GM12878 (cell line): ENCODE measurements at regions not wholly inside any gene's neighbourhood (a gene's known extent, or its start where the extent isn't known, plus 50 kb on each side); places are given as distances from the start of the nearest gene placed in this dataset.

Experiments used
- ATAC-seq: fragments of 200-7000 bp; cut with Tn5 transposase; 3 replicates; pipeline ENCODE4 v1.9.1; 2020; ENCODE audit warnings: mild to moderate bottlenecking, moderate library complexity
- BruUV-seq: library from RNA; stranded (reverse); fragments of 400-500 nt; replicated peaks from 2 replicates; lab custom pipeline; 2021; lab: Mats Ljungman, UMichigan
- CTCF ChIA-PET: fragments of 300-600 bp; sonication (Branson Sonifier 250); formaldehyde crosslinking; extraction: SDS; loops from one replicate; lab custom pipeline; 2021; ENCODE audit warnings: inconsistent platforms; lab: Yijun Ruan, JAX
- POLR2A ChIA-PET: fragments of 350-600 bp; formaldehyde crosslinking; extraction: SDS; loops from one replicate; lab custom pipeline; 2021; ENCODE audit warnings: inconsistent platforms; lab: Charles Lee
- RAD21 ChIA-PET: fragments of 300-600 bp; sonication (Branson Sonifier 250); formaldehyde crosslinking; loops from one replicate; lab custom pipeline; 2023; ENCODE audit warnings: antibody characterized with exemption; ENCODE audit not compliant: unreplicated experiment; lab: Charles Lee
- SMC1A ChIA-PET: fragments of 300-600 bp; sonication (Branson Sonifier 250); formaldehyde crosslinking; loops from one replicate; lab custom pipeline; 2023; ENCODE audit not compliant: unreplicated experiment, uncharacterized antibody; lab: Charles Lee
- DNase-seq: peaks from one replicate; pipeline ENCODE4 v3.0.0-alpha.2; 2011; ENCODE audit warnings: low read depth, low spot score
- FAIRE-seq: peaks from 3 replicates; lab custom pipeline; 2011; peaks lifted over from hg19 to GRCh38; lab: Jason Lieb, UNC
- H2AFZ ChIP-seq: 2 replicates; pipeline ENCODE4 v1.6.0; 2011; ENCODE audit warnings: low read depth, low read length, control low read depth; ENCODE audit not compliant: control insufficient read depth
- H3K27ac ChIP-seq: 2 replicates; pipeline ENCODE4 v1.5.1; 2011; ENCODE audit warnings: control low read depth; ENCODE audit not compliant: control insufficient read depth, insufficient read depth
- H3K27me3 ChIP-seq, 2 experiments: replicated peaks in 1 of 2; 2 replicates each; pipeline versions ENCODE4 v1.6.0 to v1.6.1; 2011; ENCODE audit warnings: low read length in 1 of 2; ENCODE audit not compliant: control insufficient read depth in 2 of 2, insufficient read depth in 2 of 2
- H3K36me3 ChIP-seq, 2 experiments: 2 replicates each; pipeline ENCODE4 v1.5.1; 2011; ENCODE audit warnings: low read length in 1 of 2; ENCODE audit not compliant: control insufficient read depth in 2 of 2, insufficient read depth in 2 of 2
- H3K4me1 ChIP-seq: 2 replicates; pipeline ENCODE4 v1.6.1; 2011; ENCODE audit warnings: mild to moderate bottlenecking, low read length, moderate library complexity, mixed read lengths; ENCODE audit not compliant: control insufficient read depth, insufficient read depth
- H3K4me2 ChIP-seq: 2 replicates; pipeline ENCODE4 v1.6.0; 2011; ENCODE audit warnings: control low read depth; ENCODE audit not compliant: control insufficient read depth, insufficient read depth
- H3K4me3 ChIP-seq: fragments of 200-600 bp; sonication (generic); 2 replicates; pipeline ENCODE4 v1.5.1; 2016
- H3K79me2 ChIP-seq: 2 replicates; pipeline ENCODE4 v1.6.0; 2011; ENCODE audit warnings: low read length; ENCODE audit not compliant: control insufficient read depth, insufficient read depth
- H3K9ac ChIP-seq: 2 replicates; pipeline ENCODE4 v1.8.0; 2011; ENCODE audit warnings: low read length, control low read depth, mixed read lengths; ENCODE audit not compliant: control insufficient read depth, insufficient read depth
- H3K9me3 ChIP-seq: replicated peaks from 3 replicates; pipeline ENCODE4 v1.5.1; 2011; ENCODE audit warnings: mild to moderate bottlenecking, low read length; ENCODE audit not compliant: control insufficient read depth, insufficient read depth
- H4K20me1 ChIP-seq: 2 replicates; pipeline ENCODE4 v1.6.0; 2011; ENCODE audit not compliant: control insufficient read depth, insufficient read depth
- BCL11A ChIP-seq: IDR thresholded peaks from 2 replicates; pipeline ENCODE4 v1.6.1; 2011; ENCODE audit warnings: low read depth, low read length
- BRCA1 ChIP-seq: IDR thresholded peaks from 2 replicates; pipeline ENCODE4 v1.6.1; 2011; ENCODE audit warnings: low read depth, low read length, improper control_type of control experiment
- DPF2 ChIP-seq: fragments of 450-650 bp; IDR thresholded peaks from 2 replicates; pipeline ENCODE4 v1.6.1; 2017; ENCODE audit warnings: mild to moderate bottlenecking
- GABPA ChIP-seq: IDR thresholded peaks from 2 replicates; pipeline ENCODE4 v1.6.1; 2014; ENCODE audit warnings: antibody characterized with exemption, low read depth, mild to moderate bottlenecking, inconsistent platforms
- HCFC1 ChIP-seq: fragments of 150-350 bp; IDR thresholded peaks from 2 replicates; pipeline ENCODE4 v1.6.1; 2014; ENCODE audit warnings: low read length
- IRF4 ChIP-seq: IDR thresholded peaks from 2 replicates; pipeline ENCODE4 v1.6.1; 2011; ENCODE audit warnings: low read depth, low read length
- MXI1 ChIP-seq: fragments of 150-350 bp; IDR thresholded peaks from 2 replicates; pipeline ENCODE4 v1.6.1; 2011; ENCODE audit warnings: low read depth, mild to moderate bottlenecking, inconsistent platforms, low read length, improper control_type of control experiment
- NFXL1 ChIP-seq: fragments of 450-650 bp; IDR thresholded peaks from 2 replicates; pipeline ENCODE4 v1.6.1; 2017; ENCODE audit warnings: antibody characterized with exemption, mild to moderate bottlenecking, borderline replicate concordance
- RCOR1 ChIP-seq: conservative IDR thresholded peaks from 2 replicates; pipeline ENCODE4 v1.6.1; 2012; ENCODE audit warnings: low read depth, low read length, improper control_type of control experiment
- SIX5 ChIP-seq: IDR thresholded peaks from 2 replicates; pipeline ENCODE4 v1.6.1; 2011; ENCODE audit warnings: mild to moderate bottlenecking, low read depth, low read length, moderate library complexity; ENCODE audit not compliant: severe bottlenecking
- WGBS: methylation state at CpG from one replicate; pipeline ENCODE4 v1.1.6; 2016; ENCODE audit warnings: low lambda C conversion rate; ENCODE audit not compliant: insufficient replicate concordance, insufficient coverage; ENCODE audit errors: missing lambda C conversion rate; 5-methylcytosine and 5-hydroxymethylcytosine counted together
- in situ Hi-C: fragments of 300-500 bp; cut with MboI; formaldehyde crosslinking; loops from 9 replicates; pipeline ENCODE4 v1.14.3; 2018; ENCODE audit warnings: mixed read lengths
- intact Hi-C: fragments of 100-400 bp; cut with micrococcal nuclease; formaldehyde crosslinking; loops from one replicate; pipeline ENCODE4 v1.14.2; 2022; ENCODE audit not compliant: unreplicated experiment
- TF ChIP-seq, protein P1 (sequence below): fragments of 450-650 bp; IDR thresholded peaks from 2 replicates; pipeline ENCODE4 v1.6.1; 2017; ENCODE audit warnings: mild to moderate bottlenecking, moderate library complexity
- TF ChIP-seq, protein P2 (sequence below): fragments of 450-650 bp; IDR thresholded peaks from 2 replicates; pipeline ENCODE4 v1.6.1; 2016; ENCODE audit warnings: mild to moderate bottlenecking
- TF ChIP-seq, protein P3 (sequence below): fragments of 150-350 bp; IDR thresholded peaks from 2 replicates; pipeline ENCODE4 v1.6.1; 2016; ENCODE audit warnings: low read depth, low read length

DNA sequence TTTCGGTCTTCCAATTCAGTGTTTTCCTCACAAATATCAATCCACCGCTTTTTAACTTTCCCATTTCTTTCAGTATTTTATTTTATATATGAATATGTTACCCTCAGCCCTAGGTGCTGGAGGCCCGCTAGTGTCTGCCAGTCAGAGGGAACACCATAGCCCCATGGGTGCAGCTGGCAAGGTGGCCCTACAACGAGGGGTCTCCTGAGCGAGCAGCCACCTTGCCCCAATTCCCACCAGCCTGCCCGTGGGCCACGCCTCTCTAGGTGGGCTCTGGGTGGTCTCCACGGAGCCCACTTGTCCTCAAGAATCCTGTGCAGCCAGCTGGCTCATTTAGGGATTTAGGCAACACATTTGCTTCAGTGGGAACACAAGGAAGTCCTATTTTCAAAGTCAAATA lies 72.5 kb upstream of the RGPD5 start:
- Histone ChIP-seq H3K9me3 (no peaks in the 10 kb centered on the region; the same call in 2 of the 3 replicates), H3K4me2 (no peak overlapping the region), H3K36me3 (no peaks in the 10 kb centered on the region), H4K20me1 (no peaks in the 10 kb centered on the region), H3K4me1 (0 out of 2 replicates have a peak, but pooled peaks cover 1% of the 10 kb centered on the region), H3K9ac (no peak overlapping the region), H3K27ac (no peak overlapping the region), H2AFZ (no peak overlapping the region), H3K4me3 (no peak overlapping the region), H3K27me3 (no peaks in the 10 kb centered on the region), H3K79me2 (no peaks in the 10 kb centered on the region)
- RAD21 ChIA-PET = no interaction called here
- no peak for ATAC-seq
- BruUV-seq = no TSS peak
- no peak for DNase-seq
- no peak for FAIRE-seq
- SMC1A ChIA-PET = interaction anchor here (1.3 kb wide), 1 partner anchor 14 kb away, joined by 5 read pairs; no protein-coding TSS in a partner anchor
- CTCF ChIA-PET = no interaction called here
- TF ChIP-seq IRF4 = no peak
- no peak for TF ChIP-seq HCFC1
- no peak for TF ChIP-seq DPF2
- TF ChIP-seq GABPA = no peak
- TF ChIP-seq, protein P1, sequence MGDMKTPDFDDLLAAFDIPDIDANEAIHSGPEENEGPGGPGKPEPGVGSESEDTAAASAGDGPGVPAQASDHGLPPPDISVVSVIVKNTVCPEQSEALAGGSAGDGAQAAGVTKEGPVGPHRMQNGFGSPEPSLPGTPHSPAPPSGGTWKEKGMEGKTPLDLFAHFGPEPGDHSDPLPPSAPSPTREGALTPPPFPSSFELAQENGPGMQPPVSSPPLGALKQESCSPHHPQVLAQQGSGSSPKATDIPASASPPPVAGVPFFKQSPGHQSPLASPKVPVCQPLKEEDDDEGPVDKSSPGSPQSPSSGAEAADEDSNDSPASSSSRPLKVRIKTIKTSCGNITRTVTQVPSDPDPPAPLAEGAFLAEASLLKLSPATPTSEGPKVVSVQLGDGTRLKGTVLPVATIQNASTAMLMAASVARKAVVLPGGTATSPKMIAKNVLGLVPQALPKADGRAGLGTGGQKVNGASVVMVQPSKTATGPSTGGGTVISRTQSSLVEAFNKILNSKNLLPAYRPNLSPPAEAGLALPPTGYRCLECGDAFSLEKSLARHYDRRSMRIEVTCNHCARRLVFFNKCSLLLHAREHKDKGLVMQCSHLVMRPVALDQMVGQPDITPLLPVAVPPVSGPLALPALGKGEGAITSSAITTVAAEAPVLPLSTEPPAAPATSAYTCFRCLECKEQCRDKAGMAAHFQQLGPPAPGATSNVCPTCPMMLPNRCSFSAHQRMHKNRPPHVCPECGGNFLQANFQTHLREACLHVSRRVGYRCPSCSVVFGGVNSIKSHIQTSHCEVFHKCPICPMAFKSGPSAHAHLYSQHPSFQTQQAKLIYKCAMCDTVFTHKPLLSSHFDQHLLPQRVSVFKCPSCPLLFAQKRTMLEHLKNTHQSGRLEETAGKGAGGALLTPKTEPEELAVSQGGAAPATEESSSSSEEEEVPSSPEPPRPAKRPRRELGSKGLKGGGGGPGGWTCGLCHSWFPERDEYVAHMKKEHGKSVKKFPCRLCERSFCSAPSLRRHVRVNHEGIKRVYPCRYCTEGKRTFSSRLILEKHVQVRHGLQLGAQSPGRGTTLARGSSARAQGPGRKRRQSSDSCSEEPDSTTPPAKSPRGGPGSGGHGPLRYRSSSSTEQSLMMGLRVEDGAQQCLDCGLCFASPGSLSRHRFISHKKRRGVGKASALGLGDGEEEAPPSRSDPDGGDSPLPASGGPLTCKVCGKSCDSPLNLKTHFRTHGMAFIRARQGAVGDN = no peak
- TF ChIP-seq, protein P2, sequence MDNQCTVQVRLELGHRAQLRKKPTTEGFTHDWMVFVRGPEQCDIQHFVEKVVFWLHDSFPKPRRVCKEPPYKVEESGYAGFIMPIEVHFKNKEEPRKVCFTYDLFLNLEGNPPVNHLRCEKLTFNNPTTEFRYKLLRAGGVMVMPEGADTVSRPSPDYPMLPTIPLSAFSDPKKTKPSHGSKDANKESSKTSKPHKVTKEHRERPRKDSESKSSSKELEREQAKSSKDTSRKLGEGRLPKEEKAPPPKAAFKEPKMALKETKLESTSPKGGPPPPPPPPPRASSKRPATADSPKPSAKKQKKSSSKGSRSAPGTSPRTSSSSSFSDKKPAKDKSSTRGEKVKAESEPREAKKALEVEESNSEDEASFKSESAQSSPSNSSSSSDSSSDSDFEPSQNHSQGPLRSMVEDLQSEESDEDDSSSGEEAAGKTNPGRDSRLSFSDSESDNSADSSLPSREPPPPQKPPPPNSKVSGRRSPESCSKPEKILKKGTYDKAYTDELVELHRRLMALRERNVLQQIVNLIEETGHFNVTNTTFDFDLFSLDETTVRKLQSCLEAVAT = no peak
- TF ChIP-seq NFXL1 = no peak
- no peak for TF ChIP-seq RCOR1
- TF ChIP-seq SIX5 = no peak
- no peak for TF ChIP-seq MXI1
- no peak for TF ChIP-seq BRCA1
- TF ChIP-seq, protein P3, sequence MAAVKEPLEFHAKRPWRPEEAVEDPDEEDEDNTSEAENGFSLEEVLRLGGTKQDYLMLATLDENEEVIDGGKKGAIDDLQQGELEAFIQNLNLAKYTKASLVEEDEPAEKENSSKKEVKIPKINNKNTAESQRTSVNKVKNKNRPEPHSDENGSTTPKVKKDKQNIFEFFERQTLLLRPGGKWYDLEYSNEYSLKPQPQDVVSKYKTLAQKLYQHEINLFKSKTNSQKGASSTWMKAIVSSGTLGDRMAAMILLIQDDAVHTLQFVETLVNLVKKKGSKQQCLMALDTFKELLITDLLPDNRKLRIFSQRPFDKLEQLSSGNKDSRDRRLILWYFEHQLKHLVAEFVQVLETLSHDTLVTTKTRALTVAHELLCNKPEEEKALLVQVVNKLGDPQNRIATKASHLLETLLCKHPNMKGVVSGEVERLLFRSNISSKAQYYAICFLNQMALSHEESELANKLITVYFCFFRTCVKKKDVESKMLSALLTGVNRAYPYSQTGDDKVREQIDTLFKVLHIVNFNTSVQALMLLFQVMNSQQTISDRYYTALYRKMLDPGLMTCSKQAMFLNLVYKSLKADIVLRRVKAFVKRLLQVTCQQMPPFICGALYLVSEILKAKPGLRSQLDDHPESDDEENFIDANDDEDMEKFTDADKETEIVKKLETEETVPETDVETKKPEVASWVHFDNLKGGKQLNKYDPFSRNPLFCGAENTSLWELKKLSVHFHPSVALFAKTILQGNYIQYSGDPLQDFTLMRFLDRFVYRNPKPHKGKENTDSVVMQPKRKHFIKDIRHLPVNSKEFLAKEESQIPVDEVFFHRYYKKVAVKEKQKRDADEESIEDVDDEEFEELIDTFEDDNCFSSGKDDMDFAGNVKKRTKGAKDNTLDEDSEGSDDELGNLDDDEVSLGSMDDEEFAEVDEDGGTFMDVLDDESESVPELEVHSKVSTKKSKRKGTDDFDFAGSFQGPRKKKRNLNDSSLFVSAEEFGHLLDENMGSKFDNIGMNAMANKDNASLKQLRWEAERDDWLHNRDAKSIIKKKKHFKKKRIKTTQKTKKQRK = no peak
- no peak for TF ChIP-seq BCL11A
- POLR2A ChIA-PET = no interaction called here
- WGBS = 17% methylated on average over 8 of the region's 8 CpGs
- intact Hi-C loops = no loop called here
- in situ Hi-C loops = no loop called here
